ENCODE measurements at regions not wholly inside any gene's neighbourhood (a gene's known extent, or its start where the extent isn't known, plus 50 kb on each side); places are given as distances from the start of the nearest gene placed in this dataset.

GRCh38 chr16:55184052-55184451 lies 140.0 kb upstream of the IRX6 start:
- DNase-seq: no peak

GRCh38 chr16:55184619-55185018 lies 139.4 kb upstream of the IRX6 start:
- DNase-seq: no peak

GRCh38 chr16:55189224-55189623 lies 134.8 kb upstream of the IRX6 start:
- no peak for DNase-seq

GRCh38 chr16:55189682-55190636 lies 134.0 kb upstream of the IRX6 start:
- DNase-seq: no peak

- DNase-seq: no peak
Observed at GRCh38 chr16:55192734-55193133, 131.3 kb upstream of the IRX6 start.

DNA sequence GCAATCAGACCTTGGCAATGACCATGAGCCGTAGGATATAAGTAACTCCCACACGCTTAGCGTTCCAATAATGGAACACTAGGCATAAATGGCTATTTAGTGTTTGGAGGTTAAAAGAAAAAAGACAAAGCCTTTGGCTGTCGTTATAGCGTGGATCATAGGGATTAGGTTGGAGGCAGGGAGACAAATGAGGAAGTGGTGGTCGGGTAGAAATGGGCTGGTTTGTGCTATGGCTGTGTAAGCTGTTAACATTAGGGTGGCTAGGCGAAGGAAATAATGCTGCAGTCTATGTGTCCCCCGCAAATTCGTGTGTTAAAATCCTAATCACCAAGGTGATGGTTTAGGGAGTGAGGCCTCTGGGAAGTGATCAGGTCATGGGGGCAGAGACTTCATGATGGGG lies 120.4 kb upstream of the IRX6 start:
- no peak for DNase-seq

- no peak for DNase-seq
Observed at GRCh38 chr16:55204069-55204468, 119.9 kb upstream of the IRX6 start.

- no peak for DNase-seq
Observed at GRCh38 chr16:55204923-55205322, 119.1 kb upstream of the IRX6 start.

- DNase-seq: no peak
Observed at GRCh38 chr16:55207693-55208428, 116.1 kb upstream of the IRX6 start.

GRCh38 chr16:55209626-55210025 lies 114.4 kb upstream of the IRX6 start:
- DNase-seq: no peak

GRCh38 chr16:55212791-55213190 lies 111.2 kb upstream of the IRX6 start:
- DNase-seq: no peak

DNA sequence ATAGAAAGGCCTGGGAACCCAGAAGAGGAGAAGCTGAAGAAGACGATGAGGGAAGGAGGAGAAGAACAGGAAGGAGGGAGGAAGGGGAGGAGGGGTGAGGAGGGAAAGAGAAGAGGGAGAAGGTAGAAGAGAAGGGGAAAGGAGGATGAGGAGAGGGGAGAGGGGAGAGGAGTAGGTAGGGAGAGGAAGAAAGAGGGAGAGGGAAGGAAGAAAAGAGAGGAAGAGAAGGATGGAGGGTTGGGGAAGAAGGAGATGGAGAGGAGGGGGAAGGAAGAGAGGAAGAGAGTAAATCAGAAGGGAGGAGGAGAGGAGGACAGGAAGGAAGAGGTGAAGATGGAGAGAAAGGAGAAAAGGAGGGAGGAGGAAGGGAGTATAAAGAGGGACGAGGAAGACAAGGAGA lies 109.6 kb upstream of the IRX6 start:
- DNase-seq: no peak

- no peak for DNase-seq
Observed at GRCh38 chr16:55214974-55215494, 109.0 kb upstream of the IRX6 start.

GRCh38 chr16:55217392-55217791 lies 106.6 kb upstream of the IRX6 start:
- no peak for DNase-seq

- no peak for DNase-seq
Observed at GRCh38 chr16:55221836-55222235, 102.2 kb upstream of the IRX6 start.

DNA sequence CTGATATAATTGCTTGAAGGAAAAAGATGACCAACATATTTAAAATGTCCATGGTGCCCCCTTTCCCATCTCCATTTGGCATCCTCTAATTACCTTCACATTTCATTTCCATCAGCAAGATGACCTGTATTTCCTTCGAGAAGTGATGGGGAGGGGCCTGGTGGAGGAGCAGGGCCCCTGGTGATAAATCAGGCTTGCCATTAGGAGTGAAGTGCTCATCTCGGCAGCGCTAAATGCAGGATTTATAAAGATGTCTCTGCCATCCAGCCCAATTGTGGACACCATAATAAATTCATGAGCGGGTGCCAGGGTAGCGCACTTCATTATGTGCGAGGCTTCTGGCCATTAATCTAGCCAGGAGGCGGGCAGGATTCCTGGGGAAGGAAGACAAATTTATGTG lies 101.5 kb upstream of the IRX6 start:
- no peak for DNase-seq

GRCh38 chr16:55225972-55226542 lies 97.9 kb upstream of the IRX6 start:
- no peak for DNase-seq

DNA sequence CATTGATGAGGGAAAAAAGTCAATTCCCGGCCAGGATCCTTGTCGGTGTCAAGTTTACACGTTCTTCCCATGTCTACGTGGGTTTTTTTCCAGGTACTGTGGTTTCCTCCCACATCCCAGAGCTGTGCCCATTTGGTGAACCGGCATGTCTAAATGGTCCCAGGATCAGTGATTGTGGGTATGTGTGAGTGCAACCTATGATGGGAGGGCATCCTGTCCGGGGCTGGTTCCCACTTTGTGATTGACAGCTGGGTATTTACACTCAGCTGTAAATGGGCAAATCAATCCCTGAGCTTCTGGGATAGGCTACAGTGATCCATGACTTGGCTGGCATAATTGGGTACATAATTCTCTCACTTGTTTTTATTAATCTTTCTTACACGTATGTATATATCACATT lies 91.2 kb upstream of the IRX6 start:
- DNase-seq: no peak

- no peak for DNase-seq
Observed at GRCh38 chr16:55233464-55233863, 90.5 kb upstream of the IRX6 start.

- no peak for DNase-seq
Observed at GRCh38 chr16:55236655-55237054, 87.3 kb upstream of the IRX6 start.

DNA sequence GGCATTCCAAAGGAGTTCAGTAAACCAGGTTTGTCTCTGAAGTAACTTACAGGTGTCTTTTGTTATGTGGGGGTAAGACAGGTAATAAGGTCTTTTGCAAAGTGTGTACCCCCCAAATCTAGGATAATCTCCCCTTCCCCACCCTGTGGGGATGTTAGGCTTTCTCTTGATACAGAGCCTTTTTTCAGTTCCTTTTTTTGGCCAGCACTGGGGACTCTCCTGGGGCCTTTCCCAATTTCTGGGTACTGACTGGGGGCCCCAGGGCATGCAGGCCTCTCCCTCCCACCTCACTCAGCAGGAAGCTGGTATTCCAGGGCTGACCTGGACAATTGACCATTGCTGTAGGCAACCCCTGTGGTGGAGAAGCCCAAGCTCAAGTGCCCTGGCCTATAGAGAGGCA lies 84.3 kb upstream of the IRX6 start:
- DNase-seq: no peak

- no peak for DNase-seq
Observed at GRCh38 chr16:55240888-55241287, 83.1 kb upstream of the IRX6 start.

GRCh38 chr16:55242667-55243066 lies 81.3 kb upstream of the IRX6 start:
- DNase-seq: no peak

DNA sequence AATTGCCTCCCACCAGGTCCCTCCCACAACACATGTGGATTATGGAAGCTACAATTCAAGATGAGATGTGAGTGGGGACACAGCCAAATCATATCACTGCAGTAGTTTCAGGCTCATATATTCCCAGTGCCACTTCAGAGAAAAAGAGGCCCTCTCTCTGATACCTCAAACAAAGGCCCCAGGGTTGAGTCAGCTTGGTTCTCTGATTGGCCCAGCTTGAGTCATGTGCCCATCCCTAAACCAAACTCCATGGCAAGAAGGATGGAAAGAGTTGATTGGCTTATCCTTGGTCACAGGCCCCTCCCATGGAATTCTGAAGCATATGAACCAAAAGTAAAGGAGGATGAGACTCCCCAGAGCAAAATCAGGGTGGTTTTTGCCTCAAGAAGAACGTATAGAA lies 75.9 kb upstream of the IRX6 start:
- no peak for DNase-seq

Data from CD4-positive, alpha-beta T cell treated with Interleukin-4 for 1 hour (primary cell).